Esophagus squamous epithelium (tissue), 5 donors: ENCODE measurements at regions not wholly inside any gene's neighbourhood (a gene's known extent, or its start where the extent isn't known, plus 50 kb on each side); places are given as distances from the start of the nearest gene placed in this dataset.

Source experiments
- DNase-seq: peaks from one replicate; lab custom pipeline; 2025; lab: John Stamatoyannopoulos, UW
- H3K27ac ChIP-seq, 4 donors: fragments of 200-600 bp; sonication (generic); one replicate each; pipeline ENCODE4 v1.5.1; 2016 to 2019; ENCODE audit warnings: mild to moderate bottlenecking in 1 of 4
- H3K27me3 ChIP-seq, 4 donors: fragments of 200-600 bp; sonication (generic); 1 replicate in 3 of 4; 2 replicates in 1 of 4; pipeline versions ENCODE4 v1.5.1 to v1.6.0; 2017 to 2021; ENCODE audit warnings: antibody characterized with exemption in 1 of 4
- H3K36me3 ChIP-seq, 3 donors: fragments of 200-600 bp; sonication (generic); one replicate each; pipeline ENCODE4 v1.5.1; 2016 to 2019
- H3K4me1 ChIP-seq, 3 donors: fragments of 200-600 bp; sonication (generic); one replicate each; pipeline ENCODE4 v1.5.1; 2017 to 2019
- H3K4me3 ChIP-seq, 4 donors: fragments of 200-600 bp; sonication (generic); 1 replicate in 3 of 4; 2 replicates in 1 of 4; pipeline ENCODE4 v1.5.1; 2016 to 2019; ENCODE audit warnings: mild to moderate bottlenecking in 2 of 4, moderate library complexity in 1 of 4
- H3K9me3 ChIP-seq, 3 donors: fragments of 200-600 bp; sonication (generic); one replicate each; pipeline ENCODE4 v1.5.1; 2016 to 2019
- POLR2A ChIP-seq, 4 donors: fragments of 450-650 bp; IDR thresholded peaks; one replicate each; pipeline ENCODE4 v1.6.1; 2017; ENCODE audit warnings: antibody characterized with exemption in 4 of 4, mild to moderate bottlenecking in 4 of 4, moderate library complexity in 3 of 4
- WGBS, 2 donors: methylation state at CpG; one replicate each; pipeline ENCODE4 v1.1.5; 2018; 5-methylcytosine and 5-hydroxymethylcytosine counted together
- intact Hi-C: fragments of 100-400 bp; cut with DNase I; formaldehyde crosslinking; loops from one replicate; pipeline ENCODE4 v1.15.0; 2022
- TF ChIP-seq, protein P1 (sequence below), 6 experiments: fragments of 450-650 bp in 4 of 6; fragments of 200-600 bp in 2 of 6; sonication (generic) in 2 of 6; IDR thresholded peaks; one replicate each; pipeline ENCODE4 v1.5.1; 2016 to 2019; ENCODE audit warnings: antibody characterized with exemption in 6 of 6, mild to moderate bottlenecking in 4 of 6, moderate library complexity in 4 of 6
- donor health status: DM: yes; HTN: yes; CAD: no.

DNA sequence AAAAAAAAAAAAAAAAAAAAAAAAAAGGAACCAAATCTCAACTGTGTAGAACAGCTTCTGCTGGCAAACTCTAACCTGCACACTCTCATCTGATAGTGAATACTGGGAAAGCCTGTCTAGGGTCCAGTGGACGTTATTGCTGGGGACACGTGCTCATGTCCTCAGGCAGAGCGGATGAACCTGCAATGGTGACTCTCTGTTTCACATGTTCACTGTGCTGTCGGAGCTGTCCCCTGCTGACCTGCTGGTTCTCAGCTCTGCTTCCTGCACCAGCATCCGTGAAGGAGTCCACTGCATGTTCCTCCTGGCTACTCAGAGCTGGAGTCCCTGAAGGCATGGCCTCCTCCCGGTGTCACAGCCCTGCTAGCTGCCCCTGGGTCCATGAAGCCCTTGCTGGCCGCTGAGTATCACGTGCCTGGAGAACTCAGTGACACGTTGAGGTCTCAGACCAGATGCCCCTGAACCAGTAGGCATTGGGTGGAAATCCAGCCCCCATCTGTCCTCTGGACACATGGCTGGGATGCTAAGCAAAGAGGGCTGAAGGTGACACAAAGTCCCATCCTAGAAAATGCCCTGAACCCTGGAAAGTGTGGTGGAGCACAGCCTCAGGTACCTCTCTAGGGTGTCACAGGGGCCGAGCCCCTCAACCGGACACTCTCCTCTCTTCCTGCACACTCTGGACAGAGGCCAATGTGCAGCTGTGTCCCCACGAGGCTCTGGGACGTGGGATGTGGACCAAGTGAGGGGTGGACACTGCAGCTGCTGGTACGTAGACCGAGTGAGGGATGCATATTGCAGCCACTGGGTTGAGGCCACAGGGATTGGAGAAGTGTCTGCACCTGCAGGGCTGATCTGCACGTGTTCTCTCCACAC, 54.9 kb upstream of the FRMD1 start:
- no peak overlapping the region for H3K27ac ChIP-seq
- peaks cover 0 to 16% (median 0%) of the 10 kb centered on the region in 3 donors for H3K4me1 ChIP-seq
- DNase-seq, result no peak
- H3K36me3 ChIP-seq, result no peaks in the 10 kb centered on the region
- intact Hi-C loops, result loop anchor here (10.0 kb wide), 1 partner anchor 229 kb away; no protein-coding TSS in a partner anchor
- H3K4me3 ChIP-seq, result no peak overlapping the region
- no peaks in the 10 kb centered on the region for H3K9me3 ChIP-seq
- TF ChIP-seq POLR2A (IDR thresholded peaks at IDR 0.05), result no peak
- TF ChIP-seq, protein P1, sequence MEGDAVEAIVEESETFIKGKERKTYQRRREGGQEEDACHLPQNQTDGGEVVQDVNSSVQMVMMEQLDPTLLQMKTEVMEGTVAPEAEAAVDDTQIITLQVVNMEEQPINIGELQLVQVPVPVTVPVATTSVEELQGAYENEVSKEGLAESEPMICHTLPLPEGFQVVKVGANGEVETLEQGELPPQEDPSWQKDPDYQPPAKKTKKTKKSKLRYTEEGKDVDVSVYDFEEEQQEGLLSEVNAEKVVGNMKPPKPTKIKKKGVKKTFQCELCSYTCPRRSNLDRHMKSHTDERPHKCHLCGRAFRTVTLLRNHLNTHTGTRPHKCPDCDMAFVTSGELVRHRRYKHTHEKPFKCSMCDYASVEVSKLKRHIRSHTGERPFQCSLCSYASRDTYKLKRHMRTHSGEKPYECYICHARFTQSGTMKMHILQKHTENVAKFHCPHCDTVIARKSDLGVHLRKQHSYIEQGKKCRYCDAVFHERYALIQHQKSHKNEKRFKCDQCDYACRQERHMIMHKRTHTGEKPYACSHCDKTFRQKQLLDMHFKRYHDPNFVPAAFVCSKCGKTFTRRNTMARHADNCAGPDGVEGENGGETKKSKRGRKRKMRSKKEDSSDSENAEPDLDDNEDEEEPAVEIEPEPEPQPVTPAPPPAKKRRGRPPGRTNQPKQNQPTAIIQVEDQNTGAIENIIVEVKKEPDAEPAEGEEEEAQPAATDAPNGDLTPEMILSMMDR (IDR thresholded peaks at IDR 0.05), result no peak
- WGBS, 2 donors, result 82 to 88% methylated on average over 4 to 9 of the region's 16 CpGs
- peaks cover 0 to 31% (median 0%) of the 10 kb centered on the region in 4 donors for H3K27me3 ChIP-seq

DNA sequence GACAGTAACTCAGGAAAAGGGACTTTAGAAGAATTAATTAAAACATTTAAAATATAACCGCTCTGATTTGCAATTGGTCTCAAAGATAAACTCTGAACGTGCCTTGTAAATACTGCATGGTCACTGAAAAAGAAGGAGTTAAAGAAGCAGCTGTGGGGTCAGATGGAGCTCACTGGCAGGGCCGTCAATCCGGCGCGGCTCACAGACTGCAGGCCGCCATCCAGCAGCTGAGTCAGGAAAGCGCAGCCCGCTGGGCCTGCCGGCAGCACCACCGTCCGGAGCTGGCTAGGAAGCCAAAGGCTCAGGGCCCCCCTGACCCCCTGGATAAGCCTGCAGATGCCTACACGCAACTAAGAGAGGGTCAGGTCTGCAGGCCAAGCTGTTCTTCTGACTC, 54.2 kb upstream of the FRMD1 start:
- Histone ChIP-seq H3K4me1 (peaks cover 0 to 16% (median 0%) of the 10 kb centered on the region in 3 donors), H3K9me3 (no peaks in the 10 kb centered on the region), H3K36me3 (no peaks in the 10 kb centered on the region), H3K27me3 (peaks cover 0 to 31% (median 0%) of the 10 kb centered on the region in 4 donors), H3K4me3 (peak overlapping the region in 3 of 4 donors; percentile 13 to 51 (median 13)), H3K27ac (peak overlapping the region in 1 of 4 donors; percentile 46)
- WGBS, 2 donors, result 40 to 57% methylated on average over 9 to 11 of the region's 13 CpGs
- intact Hi-C loops, result loop anchor here (10.0 kb wide), 1 partner anchor 228 kb away; no protein-coding TSS in a partner anchor
- DNase-seq, result no peak
- no peak for TF ChIP-seq POLR2A (IDR thresholded peaks at IDR 0.05)
- TF ChIP-seq, protein P1 (IDR thresholded peaks at IDR 0.05), result peak in 1 of 6 experiments; percentile 3

DNA sequence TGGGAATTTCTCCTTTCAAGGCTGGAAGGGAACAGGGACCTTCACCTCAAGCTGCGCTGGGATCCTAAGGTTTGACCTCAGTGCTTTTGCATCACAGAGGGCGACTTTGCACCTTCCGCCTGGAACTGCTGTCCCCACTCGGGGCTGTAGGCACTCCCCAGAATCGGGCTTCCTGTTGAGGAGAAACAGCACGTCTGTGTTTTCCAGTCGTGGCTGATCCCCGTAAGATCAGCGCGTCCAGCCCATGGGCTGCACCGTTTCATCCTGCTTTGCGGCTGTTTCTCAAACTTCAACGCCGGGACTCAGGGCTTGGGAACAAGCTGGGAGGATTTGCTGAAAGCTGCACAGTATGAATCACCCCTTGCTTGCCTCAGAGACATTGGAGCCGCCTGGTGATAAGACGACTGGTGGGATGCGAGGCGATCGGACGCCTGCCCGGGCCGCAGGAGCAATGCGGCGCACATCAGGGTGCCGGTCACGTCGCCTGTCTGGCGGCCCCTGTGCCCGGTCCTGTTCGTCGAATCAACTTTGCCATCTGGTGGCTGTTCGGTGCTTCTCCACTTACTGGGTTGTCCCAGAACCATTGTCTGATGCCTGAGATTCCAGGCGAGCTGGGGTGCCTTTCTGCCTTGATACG, 53.6 kb upstream of the FRMD1 start:
- TF ChIP-seq, protein P1 (IDR thresholded peaks at IDR 0.05), result peak in 5 of 6 experiments; percentile 20 to 49 (median 34)
- no peak for TF ChIP-seq POLR2A (IDR thresholded peaks at IDR 0.05)
- Histone ChIP-seq H3K27ac (peak overlapping the region in 1 of 4 donors; percentile 46), H3K27me3 (peaks cover 0 to 31% (median 0%) of the 10 kb centered on the region in 4 donors), H3K4me1 (peaks cover 0 to 16% (median 0%) of the 10 kb centered on the region in 3 donors), H3K9me3 (no peaks in the 10 kb centered on the region), H3K4me3 (peak overlapping the region in 3 of 4 donors; percentile 13 to 51 (median 13)), H3K36me3 (no peaks in the 10 kb centered on the region)
- intact Hi-C loops, result loop anchor here (10.0 kb wide), 1 partner anchor 228 kb away; no protein-coding TSS in a partner anchor
- WGBS, 2 donors, result 49 to 52% methylated on average over 19 to 23 of the region's 34 CpGs
- DNase-seq, result no peak

DNA sequence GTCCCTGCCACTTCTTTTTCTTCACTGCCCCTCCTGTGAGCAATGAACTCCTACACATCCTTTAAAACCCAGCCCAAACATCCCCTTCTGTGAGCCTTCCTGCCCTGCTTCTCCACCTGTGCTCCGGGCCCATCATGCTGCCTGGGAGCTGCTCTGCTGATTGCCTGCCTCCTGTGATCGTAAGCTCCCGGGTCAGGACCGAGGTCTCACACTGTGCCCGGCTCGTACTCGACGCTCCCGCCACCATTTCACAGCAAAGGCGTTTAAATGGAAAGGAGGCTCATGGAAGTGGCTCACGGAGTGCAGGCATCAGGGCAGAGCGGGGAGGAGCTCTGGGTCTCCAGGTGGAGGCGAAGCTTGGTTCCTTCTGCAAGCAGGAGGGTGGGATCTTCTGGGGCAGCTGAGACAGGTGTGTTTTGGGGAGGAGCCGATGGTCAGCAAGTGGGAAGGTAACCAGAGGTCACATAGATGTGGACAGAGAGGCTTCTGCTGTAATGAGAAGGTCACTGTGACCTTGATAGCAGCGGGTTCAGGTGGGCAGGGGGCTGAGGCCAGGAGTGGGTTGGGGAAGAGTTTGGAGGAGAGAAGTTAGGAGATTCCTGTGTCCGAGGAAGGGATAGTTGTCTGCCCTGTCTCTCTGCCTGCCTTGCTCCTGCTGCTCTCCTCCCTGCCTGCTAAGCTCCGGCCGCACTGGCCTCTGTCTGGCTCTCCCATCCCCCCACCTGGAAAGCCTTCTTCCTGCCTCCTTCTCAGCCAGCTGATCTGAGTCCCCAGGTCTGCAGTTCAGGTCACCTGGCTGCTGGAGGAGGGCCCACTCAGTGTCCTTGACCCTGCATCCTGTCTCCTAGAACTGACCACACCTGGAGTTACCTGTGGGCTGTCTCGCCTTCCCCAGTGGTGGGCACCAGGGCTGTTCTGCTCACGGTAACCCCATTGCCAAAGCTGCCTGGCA, 52.7 kb upstream of the FRMD1 start:
- H3K27ac ChIP-seq, result no peak overlapping the region
- H3K4me3 ChIP-seq, result no peak overlapping the region
- H3K4me1 ChIP-seq, result peaks cover 0 to 16% (median 0%) of the 10 kb centered on the region in 3 donors
- TF ChIP-seq, protein P1 (IDR thresholded peaks at IDR 0.05), result no peak
- no peak for TF ChIP-seq POLR2A (IDR thresholded peaks at IDR 0.05)
- no peaks in the 10 kb centered on the region for H3K36me3 ChIP-seq
- WGBS, 2 donors, result 66 to 91% methylated on average over 4 to 10 of the region's 20 CpGs
- no peak for DNase-seq
- H3K9me3 ChIP-seq, result no peaks in the 10 kb centered on the region
- intact Hi-C loops, result loop anchor here (10.0 kb wide), 1 partner anchor 227 kb away; no protein-coding TSS in a partner anchor
- H3K27me3 ChIP-seq, result peaks cover 0 to 31% (median 0%) of the 10 kb centered on the region in 4 donors
